Colonic mucosa (tissue), 4 donors: ENCODE measurements at regions not wholly inside any gene's neighbourhood (a gene's known extent, or its start where the extent isn't known, plus 50 kb on each side); places are given as distances from the start of the nearest gene placed in this dataset.
"Not testable (repeated sequence)": the region's sequence is repeated elsewhere in the genome, so short reads cannot be mapped to it uniquely, and the experiment has no call there.

ENCODE experiments used
- DNase-seq: peaks from one replicate; pipeline ENCODE4 v3.0.0-alpha.2; 2020
- H3K27ac ChIP-seq: fragments of 200-600 bp; one replicate; pipeline ENCODE4 v1.8.0; 2021
- H3K27me3 ChIP-seq: fragments of 200-600 bp; one replicate; pipeline ENCODE4 v1.8.0; 2021
- H3K36me3 ChIP-seq: fragments of 200-600 bp; one replicate; pipeline ENCODE4 v1.8.0; 2021
- H3K4me1 ChIP-seq: fragments of 200-600 bp; one replicate; pipeline ENCODE4 v1.8.0; 2021; ENCODE audit warnings: mild to moderate bottlenecking
- H3K4me3 ChIP-seq: fragments of 200-600 bp; one replicate; pipeline ENCODE4 v1.8.0; 2021
- H3K9ac ChIP-seq, 2 donors: one replicate each; pipeline ENCODE4 v1.7.0; 2013; ENCODE audit warnings: control low read depth in 2 of 2, low read depth in 2 of 2, low read length in 2 of 2
- H3K9me3 ChIP-seq: fragments of 200-600 bp; one replicate; pipeline ENCODE4 v1.8.0; 2021
- CTCF ChIP-seq: fragments of 200-600 bp; IDR thresholded peaks from one replicate; pipeline ENCODE4 v1.8.0; 2022; ENCODE audit warnings: antibody characterized with exemption, mild to moderate bottlenecking
- intact Hi-C: fragments of 100-400 bp; cut with DNase I; formaldehyde crosslinking; loops from one replicate; pipeline ENCODE4 v1.14.1; 2022
- donor health status: healthy.
- donor health status: DM: no; HTN: no; CAD: no.
- donor health status: DM: no; HTN: no; CAD: no.

GRCh38 chr2:16057661-16058060 lies 117.3 kb downstream of the MYCN start:
- Histone ChIP-seq H3K27me3 (no peaks in the 10 kb centered on the region), H3K4me1 (no peaks in the 10 kb centered on the region)

GRCh38 chr2:16055848-16056580 lies 115.7 kb downstream of the MYCN start:
- H3K27ac ChIP-seq = no peak overlapping the region

More at GRCh38 chr2:16057661-16058060, 117.3 kb downstream of the MYCN start:
- H3K4me3 ChIP-seq = no peak overlapping the region
- intact Hi-C loops = no loop called here
- no peak overlapping the region for H3K27ac ChIP-seq
- DNase-seq = no peak
- H3K9me3 ChIP-seq = no peaks in the 10 kb centered on the region
- H3K36me3 ChIP-seq = no peaks in the 10 kb centered on the region
- no peak overlapping the region for H3K9ac ChIP-seq
- no peak for TF ChIP-seq CTCF

GRCh38 chr2:16053437-16054257 lies 113.3 kb downstream of the MYCN start:
- no peaks in the 10 kb centered on the region for H3K4me1 ChIP-seq
- H3K27ac ChIP-seq = no peak overlapping the region
- TF ChIP-seq CTCF = no peak
- no peaks in the 10 kb centered on the region for H3K27me3 ChIP-seq
- no peak overlapping the region for H3K4me3 ChIP-seq
- intact Hi-C loops = no loop called here
- no peak for DNase-seq
- no peaks in the 10 kb centered on the region for H3K36me3 ChIP-seq
- no peaks in the 10 kb centered on the region for H3K9me3 ChIP-seq
- no peak overlapping the region for H3K9ac ChIP-seq

More at GRCh38 chr2:16055848-16056580, 115.7 kb downstream of the MYCN start:
- no peaks in the 10 kb centered on the region for H3K4me1 ChIP-seq
- no peak for DNase-seq
- intact Hi-C loops = no loop called here
- TF ChIP-seq CTCF = no peak
- no peaks in the 10 kb centered on the region for H3K27me3 ChIP-seq
- no peaks in the 10 kb centered on the region for H3K9me3 ChIP-seq
- H3K4me3 ChIP-seq = no peak overlapping the region
- no peak overlapping the region for H3K9ac ChIP-seq
- H3K36me3 ChIP-seq = no peaks in the 10 kb centered on the region

GRCh38 chr2:16052571-16053052 lies 112.3 kb downstream of the MYCN start:
- H3K9ac ChIP-seq, H3K27ac ChIP-seq, intact Hi-C loops, H3K36me3 ChIP-seq, H3K4me3 ChIP-seq, H3K9me3 ChIP-seq, DNase-seq, H3K4me1 ChIP-seq, H3K27me3 ChIP-seq: not testable (repeated sequence)

- no peak overlapping the region for H3K27ac ChIP-seq
- H3K9me3 ChIP-seq = no peaks in the 10 kb centered on the region
- no peaks in the 10 kb centered on the region for H3K4me1 ChIP-seq
- no peaks in the 10 kb centered on the region for H3K27me3 ChIP-seq
- intact Hi-C loops = no loop called here
- no peak overlapping the region for H3K4me3 ChIP-seq
- DNase-seq = no peak
- H3K9ac ChIP-seq = no peak overlapping the region
- no peak for TF ChIP-seq CTCF
- H3K36me3 ChIP-seq = no peaks in the 10 kb centered on the region
Observed at GRCh38 chr2:16051841-16052564, 111.7 kb downstream of the MYCN start.
